ENCODE measurements at regions not wholly inside any gene's neighbourhood (a gene's known extent, or its start where the extent isn't known, plus 50 kb on each side); places are given as distances from the start of the nearest gene placed in this dataset.
"Not testable (repeated sequence)": the region's sequence is repeated elsewhere in the genome, so short reads cannot be mapped to it uniquely, and the experiment has no call there.

- no peak for TF ChIP-seq CTCF (IDR thresholded peaks at IDR 0.05; ENCODE audit: low read depth, low read length)
- H3K4me3 ChIP-seq (replicated peaks in 1 of 2; ENCODE audit: low read depth in 2 of 2, low read length in 2 of 2) = no peak overlapping the region
- no peak for DNase-seq (ENCODE audit: low read depth in 2 of 2)
Measured at GRCh38 chr14:59134307-59134706, 54.2 kb upstream of the DAAM1 start.

GRCh38 chr14:59137256-59137655, 51.2 kb upstream of the DAAM1 start:
- H3K4me3 ChIP-seq (replicated peaks in 1 of 2; ENCODE audit: low read depth in 2 of 2, low read length in 2 of 2) = no peak overlapping the region
- no peak for DNase-seq (ENCODE audit: low read depth in 2 of 2)
- TF ChIP-seq CTCF (IDR thresholded peaks at IDR 0.05; ENCODE audit: low read depth, low read length) = no peak

- not testable (repeated sequence) for H3K4me3 ChIP-seq (replicated peaks in 1 of 2; ENCODE audit: low read depth in 2 of 2, low read length in 2 of 2); DNase-seq (ENCODE audit: low read depth in 2 of 2)
Measured at GRCh38 chr14:59138576-59138975, 49.9 kb upstream of the DAAM1 start.

All from cardiac fibroblast (primary cell).